A673 (cell line): ENCODE measurements at regions not wholly inside any gene's neighbourhood (a gene's known extent, or its start where the extent isn't known, plus 50 kb on each side); places are given as distances from the start of the nearest gene placed in this dataset.

Source experiments
- BruUV-seq: library from RNA; stranded (reverse); fragments of 400-500 nt; replicated peaks from 2 replicates; lab custom pipeline; 2021; lab: Mats Ljungman, UMichigan
- CTCF ChIA-PET: fragments of 300-600 bp; sonication (Branson Sonifier 250); formaldehyde crosslinking; loops from one replicate; lab custom pipeline; 2022; ENCODE audit warnings: antibody characterized with exemption; lab: Charles Lee
- POLR2A ChIA-PET: fragments of 300-600 bp; sonication (Branson Sonifier 250); formaldehyde crosslinking; loops from one replicate; lab custom pipeline; 2022; ENCODE audit warnings: antibody characterized with exemption; ENCODE audit not compliant: low non-redundant PET; lab: Charles Lee
- DNase-seq: peaks from one replicate; pipeline ENCODE4 v3.0.0-alpha.2; 2015; ENCODE audit warnings: low spot score
- H3K27ac ChIP-seq: fragments of 200-600 bp; sonication (generic); 2 replicates; pipeline ENCODE4 v1.5.1; 2016; ENCODE audit warnings: mixed run types, low read depth, mild to moderate bottlenecking, mixed read lengths, antibody characterized with exemption, low read length; ENCODE audit not compliant: poor library complexity, severe bottlenecking
- H3K27me3 ChIP-seq: fragments of 200-600 bp; sonication (generic); replicated peaks from 2 replicates; pipeline ENCODE4 v1.6.1; 2017; ENCODE audit warnings: mixed run types, low read depth, mild to moderate bottlenecking, mixed read lengths, antibody characterized with exemption, low read length; ENCODE audit not compliant: insufficient read depth, poor library complexity
- H3K36me3 ChIP-seq: fragments of 200-600 bp; sonication (generic); 2 replicates; pipeline ENCODE4 v1.6.1; 2016; ENCODE audit warnings: mixed run types, mild to moderate bottlenecking, mixed read lengths, antibody characterized with exemption, low read length; ENCODE audit not compliant: insufficient read depth, poor library complexity, severe bottlenecking
- H3K4me1 ChIP-seq: fragments of 200-600 bp; sonication (generic); 2 replicates; pipeline ENCODE4 v1.6.1; 2017; ENCODE audit warnings: mixed run types, mild to moderate bottlenecking, mixed read lengths, antibody characterized with exemption, low read length; ENCODE audit not compliant: insufficient read depth, poor library complexity, severe bottlenecking
- H3K4me3 ChIP-seq: fragments of 200-600 bp; sonication (generic); 2 replicates; pipeline ENCODE4 v1.5.1; 2016; ENCODE audit warnings: low read depth, mixed run types, mild to moderate bottlenecking, mixed read lengths, low read length; ENCODE audit not compliant: poor library complexity, severe bottlenecking
- H3K9me3 ChIP-seq: fragments of 200-600 bp; sonication (generic); 2 replicates; pipeline ENCODE4 v1.6.1; 2016; ENCODE audit warnings: mixed run types, low read depth, mild to moderate bottlenecking, mixed read lengths, antibody characterized with exemption, low read length; ENCODE audit not compliant: poor library complexity, severe bottlenecking
- CTCF ChIP-seq: fragments of 300-800, 200-600 bp; sonication (generic); conservative IDR thresholded peaks from 2 replicates; pipeline ENCODE4 v1.5.1; 2017; ENCODE audit warnings: low read depth, mild to moderate bottlenecking, antibody characterized with exemption, low read length, moderate library complexity, mixed read lengths
- EZH2 ChIP-seq: fragments of 200-600 bp; sonication (generic); IDR thresholded peaks from 2 replicates; pipeline ENCODE4 v1.6.1; 2017; ENCODE audit warnings: borderline replicate concordance, low read depth, mild to moderate bottlenecking, mixed read lengths, antibody characterized with exemption, low read length; ENCODE audit not compliant: poor library complexity, severe bottlenecking
- intact Hi-C: fragments of 100-400 bp; cut with micrococcal nuclease; formaldehyde crosslinking; loops from one replicate; pipeline ENCODE4 v1.10.0; 2022; ENCODE audit not compliant: unreplicated experiment

- CTCF ChIA-PET = no interaction called here
- TF ChIP-seq EZH2 = no peak
- no peak for TF ChIP-seq CTCF
- intact Hi-C loops = no loop called here
- H3K9me3 ChIP-seq = no peaks in the 10 kb centered on the region
- POLR2A ChIA-PET = no interaction called here
- H3K27me3 ChIP-seq = no peaks in the 10 kb centered on the region
- no peaks in the 10 kb centered on the region for H3K4me1 ChIP-seq
- no peak for DNase-seq
- H3K4me3 ChIP-seq = no peak overlapping the region
- BruUV-seq = no TSS peak
- no peak overlapping the region for H3K27ac ChIP-seq
- H3K36me3 ChIP-seq = no peaks in the 10 kb centered on the region
Measured at GRCh38 chr5:44909004-44909403, 100.3 kb downstream of the MRPS30 start.

GRCh38 chr5:44911501-44911900 lies 102.8 kb downstream of the MRPS30 start:
- BruUV-seq = no TSS peak

GRCh38 chr5:44914221-44914620 lies 105.5 kb downstream of the MRPS30 start:
- no TSS peak for BruUV-seq

More at GRCh38 chr5:44911501-44911900, 102.8 kb downstream of the MRPS30 start:
- no peaks in the 10 kb centered on the region for H3K27me3 ChIP-seq
- CTCF ChIA-PET = no interaction called here
- no peak overlapping the region for H3K4me3 ChIP-seq
- no peak for DNase-seq
- no peaks in the 10 kb centered on the region for H3K4me1 ChIP-seq
- no peaks in the 10 kb centered on the region for H3K9me3 ChIP-seq
- H3K36me3 ChIP-seq = no peaks in the 10 kb centered on the region
- POLR2A ChIA-PET = no interaction called here
- TF ChIP-seq CTCF (no peak), EZH2 (no peak)
- intact Hi-C loops = no loop called here
- no peak overlapping the region for H3K27ac ChIP-seq

More at GRCh38 chr5:44914221-44914620, 105.5 kb downstream of the MRPS30 start:
- H3K27me3 ChIP-seq = no peaks in the 10 kb centered on the region
- no peak for TF ChIP-seq CTCF
- no peak for TF ChIP-seq EZH2
- H3K4me1 ChIP-seq = no peaks in the 10 kb centered on the region
- intact Hi-C loops = no loop called here
- ChIA-PET CTCF (no interaction called here), POLR2A (no interaction called here)
- no peaks in the 10 kb centered on the region for H3K36me3 ChIP-seq
- no peak overlapping the region for H3K27ac ChIP-seq
- no peak overlapping the region for H3K4me3 ChIP-seq
- H3K9me3 ChIP-seq = no peaks in the 10 kb centered on the region
- no peak for DNase-seq
